ENCODE measurements at regions not wholly inside any gene's neighbourhood (a gene's known extent, or its start where the extent isn't known, plus 50 kb on each side); places are given as distances from the start of the nearest gene placed in this dataset.

GRCh38 chr9:73720601-73721000 lies 568.9 kb downstream of the ANXA1 start:
- TF ChIP-seq CTCF (IDR thresholded peaks at IDR 0.05; ENCODE audit: borderline replicate concordance, insufficient read depth, low read depth, low read length) = no peak
- H3K4me3 ChIP-seq (ENCODE audit: low read depth, low read length) = no peak overlapping the region

- no peak for TF ChIP-seq CTCF (IDR thresholded peaks at IDR 0.05; ENCODE audit: borderline replicate concordance, insufficient read depth, low read depth, low read length)
- H3K4me3 ChIP-seq (ENCODE audit: low read depth, low read length) = no peak overlapping the region
Measured at GRCh38 chr9:73736270-73736669, 584.6 kb downstream of the ANXA1 start.

- H3K4me3 ChIP-seq (ENCODE audit: low read depth, low read length) = no peak overlapping the region
- TF ChIP-seq CTCF (IDR thresholded peaks at IDR 0.05; ENCODE audit: borderline replicate concordance, insufficient read depth, low read depth, low read length) = no peak
Measured at GRCh38 chr9:73738741-73739530, 587.3 kb downstream of the ANXA1 start.

- no peak for TF ChIP-seq CTCF (IDR thresholded peaks at IDR 0.05; ENCODE audit: borderline replicate concordance, insufficient read depth, low read depth, low read length)
- no peak overlapping the region for H3K4me3 ChIP-seq (ENCODE audit: low read depth, low read length)
Measured at GRCh38 chr9:73741316-73741715, 589.7 kb downstream of the ANXA1 start.

- no peak for TF ChIP-seq CTCF (IDR thresholded peaks at IDR 0.05; ENCODE audit: borderline replicate concordance, insufficient read depth, low read depth, low read length)
- no peak overlapping the region for H3K4me3 ChIP-seq (ENCODE audit: low read depth, low read length)
Measured at GRCh38 chr9:73742412-73742811, 590.7 kb downstream of the ANXA1 start.

GRCh38 chr9:73743826-73744225 lies 592.2 kb downstream of the ANXA1 start:
- H3K4me3 ChIP-seq (ENCODE audit: low read depth, low read length) = no peak overlapping the region
- no peak for TF ChIP-seq CTCF (IDR thresholded peaks at IDR 0.05; ENCODE audit: borderline replicate concordance, insufficient read depth, low read depth, low read length)

- H3K4me3 ChIP-seq (ENCODE audit: low read depth, low read length) = no peak overlapping the region
- no peak for TF ChIP-seq CTCF (IDR thresholded peaks at IDR 0.05; ENCODE audit: borderline replicate concordance, insufficient read depth, low read depth, low read length)
Measured at GRCh38 chr9:73745598-73745997, 593.9 kb downstream of the ANXA1 start.

Data from GM12875 (cell line).